ENCODE measurements at regions not wholly inside any gene's neighbourhood (a gene's known extent, or its start where the extent isn't known, plus 50 kb on each side); places are given as distances from the start of the nearest gene placed in this dataset.

DNA sequence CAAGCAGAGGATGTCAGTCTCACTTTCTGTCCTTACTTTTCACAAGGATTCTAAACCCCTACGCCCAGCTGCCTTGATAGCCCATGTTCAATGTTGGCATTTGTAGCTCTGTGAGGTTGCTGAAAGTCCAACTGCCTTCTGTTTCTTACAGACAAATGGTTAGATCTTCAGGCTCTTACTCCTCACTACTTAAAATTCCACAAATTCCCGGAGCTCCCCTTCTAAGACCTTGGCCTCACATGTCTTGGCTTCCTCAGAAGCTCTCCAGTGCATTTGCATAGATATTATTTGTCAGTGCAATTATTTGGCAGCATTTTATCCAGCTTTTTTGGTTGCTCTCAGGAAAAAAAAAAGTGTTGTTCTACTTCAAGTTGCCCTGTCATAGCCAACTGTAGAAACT lies 453.7 kb upstream of the CELF4 start:
- TF ChIP-seq, protein P1, sequence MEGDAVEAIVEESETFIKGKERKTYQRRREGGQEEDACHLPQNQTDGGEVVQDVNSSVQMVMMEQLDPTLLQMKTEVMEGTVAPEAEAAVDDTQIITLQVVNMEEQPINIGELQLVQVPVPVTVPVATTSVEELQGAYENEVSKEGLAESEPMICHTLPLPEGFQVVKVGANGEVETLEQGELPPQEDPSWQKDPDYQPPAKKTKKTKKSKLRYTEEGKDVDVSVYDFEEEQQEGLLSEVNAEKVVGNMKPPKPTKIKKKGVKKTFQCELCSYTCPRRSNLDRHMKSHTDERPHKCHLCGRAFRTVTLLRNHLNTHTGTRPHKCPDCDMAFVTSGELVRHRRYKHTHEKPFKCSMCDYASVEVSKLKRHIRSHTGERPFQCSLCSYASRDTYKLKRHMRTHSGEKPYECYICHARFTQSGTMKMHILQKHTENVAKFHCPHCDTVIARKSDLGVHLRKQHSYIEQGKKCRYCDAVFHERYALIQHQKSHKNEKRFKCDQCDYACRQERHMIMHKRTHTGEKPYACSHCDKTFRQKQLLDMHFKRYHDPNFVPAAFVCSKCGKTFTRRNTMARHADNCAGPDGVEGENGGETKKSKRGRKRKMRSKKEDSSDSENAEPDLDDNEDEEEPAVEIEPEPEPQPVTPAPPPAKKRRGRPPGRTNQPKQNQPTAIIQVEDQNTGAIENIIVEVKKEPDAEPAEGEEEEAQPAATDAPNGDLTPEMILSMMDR (conservative IDR thresholded peaks at IDR 0.05; ENCODE audit: low read depth, low read length): no peak
- no peak for TF ChIP-seq EZH2 (IDR thresholded peaks at IDR 0.05; ENCODE audit: low read length, unreplicated experiment)
